ENCODE measurements at regions not wholly inside any gene's neighbourhood (a gene's known extent, or its start where the extent isn't known, plus 50 kb on each side); places are given as distances from the start of the nearest gene placed in this dataset.
"Not testable (repeated sequence)": the region's sequence is repeated elsewhere in the genome, so short reads cannot be mapped to it uniquely, and the experiment has no call there.

DNA sequence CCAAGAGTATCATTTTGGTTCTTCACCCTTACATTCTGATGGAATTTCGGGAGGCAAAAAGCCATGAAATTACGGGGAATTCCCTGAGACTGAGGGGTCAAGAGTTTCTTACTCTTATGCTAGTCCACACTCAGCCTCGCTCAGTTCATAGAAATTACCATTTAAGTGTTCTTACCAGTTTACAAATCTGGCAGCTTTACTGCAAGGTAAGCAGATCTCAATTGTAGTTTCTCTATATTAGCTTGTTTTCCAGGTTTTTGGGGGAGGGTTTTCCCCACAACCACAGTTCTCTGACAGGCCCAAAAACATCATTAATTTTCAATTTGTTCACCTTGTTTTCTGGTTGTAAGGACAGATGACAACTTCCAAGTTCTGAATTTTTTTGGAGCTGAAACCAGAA lies 1028.4 kb downstream of the FAM181B start:
- no peak for DNase-seq

DNA sequence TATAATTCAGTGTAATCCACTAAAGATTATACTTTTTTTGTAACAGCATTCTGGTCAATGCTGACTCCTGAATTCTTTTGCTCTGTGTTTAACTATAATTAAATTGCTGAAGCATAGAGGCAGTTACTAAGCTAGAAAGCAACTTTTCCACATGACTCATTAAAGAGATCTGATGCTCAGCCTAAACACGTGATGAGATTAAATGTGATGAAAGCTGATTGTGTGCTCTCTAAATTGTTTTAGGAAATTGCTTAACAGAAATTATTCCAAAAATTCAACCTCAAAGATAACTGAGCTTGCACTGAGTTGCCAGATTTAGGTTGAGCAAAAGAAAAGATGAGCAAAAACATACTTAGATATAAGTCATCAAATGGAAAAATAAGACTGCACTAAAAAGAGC lies 1033.6 kb downstream of the FAM181B start:
- DNase-seq = no peak

DNA sequence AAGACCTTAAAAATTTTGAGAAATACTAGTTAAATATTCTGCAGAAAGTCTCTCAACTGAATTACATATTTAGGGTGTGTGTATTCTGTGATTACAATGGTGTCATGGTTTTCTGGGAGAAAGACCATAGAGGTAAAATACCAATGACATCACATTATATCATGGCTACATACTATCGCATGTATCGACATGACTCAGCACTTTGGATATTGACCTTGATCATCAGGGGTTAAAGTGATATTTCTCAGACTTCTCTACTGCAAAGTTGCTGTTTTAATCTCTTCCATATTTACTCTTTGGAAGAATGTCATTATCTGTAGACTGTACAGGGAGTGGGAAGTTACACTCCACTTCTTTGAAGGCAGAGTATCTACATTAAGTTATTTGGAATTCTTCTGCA lies 1046.6 kb downstream of the FAM181B start:
- DNase-seq = no peak

DNA sequence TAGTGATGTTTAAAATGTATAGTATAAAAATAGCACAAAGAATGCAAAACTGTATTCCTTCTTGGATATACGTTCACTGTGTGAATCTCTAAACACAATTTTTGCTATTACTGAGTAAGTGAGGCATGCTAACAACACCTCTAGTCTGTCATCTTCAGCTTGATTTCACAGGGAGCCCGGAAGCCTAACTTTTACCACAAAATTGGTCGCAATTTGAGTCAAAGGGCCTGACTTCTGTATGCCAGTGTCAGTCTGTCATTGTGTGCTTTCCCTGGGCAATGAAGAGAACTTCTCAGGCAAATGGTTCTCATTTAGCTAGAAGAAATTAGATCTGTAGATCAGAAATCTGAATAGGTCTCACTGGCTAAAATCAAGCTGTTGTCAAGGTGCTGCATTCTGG lies 1059.5 kb downstream of the FAM181B start:
- no peak for DNase-seq

DNA sequence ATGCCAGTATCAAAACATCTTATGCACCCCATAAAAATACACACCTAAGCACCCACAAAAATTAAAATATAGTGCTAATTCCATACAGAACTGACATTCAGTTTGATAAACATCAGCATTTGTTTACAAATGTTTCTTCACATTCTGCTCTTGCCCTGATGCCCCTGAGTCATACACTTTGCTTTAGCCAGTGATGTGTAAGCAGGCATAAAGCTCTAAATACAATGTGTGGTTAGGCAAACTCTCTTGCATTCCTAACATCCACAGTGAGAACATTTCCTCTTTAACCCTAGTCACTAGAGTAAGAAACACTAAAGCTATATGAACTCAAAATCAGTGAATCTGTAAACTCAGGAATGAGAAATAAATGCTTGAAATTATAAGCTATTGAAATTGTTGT lies 1060.7 kb downstream of the FAM181B start:
- no peak for DNase-seq

DNA sequence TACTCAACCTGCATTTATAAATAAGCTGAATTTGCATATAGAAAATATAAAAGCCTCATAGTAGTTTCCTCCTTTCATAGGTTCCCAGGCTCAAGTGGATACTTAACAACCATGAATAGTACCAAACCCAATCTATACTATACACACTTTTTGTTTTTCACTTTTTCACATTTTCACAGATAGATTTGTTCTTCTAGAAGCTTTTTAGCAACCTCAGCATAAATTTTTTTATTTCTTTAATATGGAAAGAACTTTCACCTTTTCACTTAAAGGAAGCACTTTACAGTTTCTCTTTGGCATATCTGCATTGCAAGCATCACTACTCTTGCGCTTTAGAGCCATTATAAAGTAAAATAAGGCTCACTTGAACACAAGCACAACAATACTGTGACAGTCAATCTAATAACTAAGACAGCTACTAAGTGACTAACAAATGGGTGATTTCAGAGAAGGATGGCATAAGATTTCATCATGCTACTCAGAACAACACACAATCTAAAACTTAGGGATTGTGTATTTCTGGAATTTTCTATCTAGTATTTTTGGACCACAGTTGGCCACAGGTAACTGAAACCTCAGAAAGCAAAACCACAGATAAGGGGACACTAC lies 1063.6 kb downstream of the FAM181B start:
- DNase-seq = no peak

DNA sequence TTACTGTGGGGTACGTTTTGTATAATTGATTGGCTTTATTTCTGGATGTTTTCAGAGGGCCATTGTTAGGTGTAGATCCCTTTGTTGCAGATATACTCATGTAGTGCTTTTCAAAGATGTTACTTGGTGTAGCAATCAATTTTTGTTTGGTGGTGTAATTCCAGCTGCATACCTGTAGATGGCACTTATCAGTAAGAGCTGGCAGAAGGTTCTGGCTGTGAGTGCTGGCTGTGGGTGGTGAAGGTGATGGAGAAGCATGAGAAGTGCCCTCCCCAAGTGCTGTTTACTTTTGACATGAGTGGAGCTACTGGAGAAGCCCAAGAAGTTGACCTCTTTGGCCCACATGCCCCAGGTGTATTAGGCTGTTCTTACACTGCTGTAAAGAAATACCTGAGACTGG lies 1074.9 kb downstream of the FAM181B start:
- no peak for DNase-seq

DNA sequence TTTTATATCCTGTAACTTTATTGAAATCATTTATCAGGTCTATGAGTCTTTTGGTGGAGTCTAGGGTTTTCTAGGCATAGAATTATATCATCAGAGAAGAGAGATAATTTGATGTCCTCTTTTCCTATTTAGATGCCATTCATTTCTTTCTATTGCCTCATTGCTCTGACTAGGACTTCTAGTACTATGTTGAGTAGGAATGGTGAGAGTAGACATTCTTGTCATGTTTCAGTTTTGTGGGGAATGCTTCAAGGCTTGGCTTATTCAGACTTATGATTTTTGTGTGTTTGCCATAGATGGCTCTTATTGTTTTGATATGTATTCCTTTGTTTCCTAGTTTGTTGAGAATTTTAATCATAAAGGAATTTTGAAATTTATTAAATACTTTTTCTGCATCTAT lies 1078.3 kb downstream of the FAM181B start:
- no peak for DNase-seq

DNA sequence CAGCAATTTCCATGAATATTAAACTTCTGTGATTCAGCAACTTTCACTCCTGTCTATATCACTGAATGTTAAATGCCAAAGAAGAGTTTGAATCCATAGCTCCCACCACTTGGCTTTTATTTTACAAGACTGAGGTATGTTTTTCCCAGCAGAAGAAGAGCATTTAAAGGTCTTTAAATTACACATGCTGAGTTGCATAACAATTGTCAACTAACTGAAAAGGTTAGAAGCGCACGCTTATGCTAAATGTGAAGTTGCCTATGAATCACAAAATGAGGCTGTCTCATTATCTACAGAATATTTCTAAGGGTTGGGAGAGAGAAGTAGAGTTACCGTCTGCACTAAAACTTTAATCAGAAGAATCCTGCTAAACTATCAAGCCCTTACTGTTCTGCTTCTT lies 1086.3 kb downstream of the FAM181B start:
- DNase-seq = no peak

DNA sequence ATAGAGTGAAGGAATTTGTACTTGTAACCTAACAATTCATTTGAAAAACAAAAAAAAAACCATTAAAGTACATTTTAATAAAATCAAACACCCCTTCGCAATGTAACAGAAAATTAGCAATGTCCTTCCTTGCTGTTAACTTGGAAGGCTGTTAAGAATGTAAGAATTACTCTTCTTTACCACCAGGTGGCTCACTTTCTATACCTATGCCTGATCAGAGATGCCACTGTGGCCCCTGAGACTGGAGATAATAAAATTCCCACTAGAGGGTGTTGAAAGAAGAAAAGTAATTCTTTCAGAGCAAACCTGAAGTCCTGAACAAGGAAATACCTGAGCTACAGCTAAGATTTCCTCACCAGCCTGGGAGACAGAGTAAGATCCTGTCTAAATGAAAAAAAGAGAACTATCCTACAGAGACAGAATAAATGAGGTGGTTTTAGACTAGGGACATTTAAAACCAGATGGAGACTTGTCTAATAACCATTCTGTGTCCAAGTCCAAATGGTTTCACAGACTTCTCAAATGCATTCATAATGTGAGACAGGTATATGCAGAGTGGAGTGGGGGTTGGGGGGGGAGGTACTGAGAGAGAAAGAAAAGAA lies 1089.3 kb downstream of the FAM181B start:
- DNase-seq = no peak

DNA sequence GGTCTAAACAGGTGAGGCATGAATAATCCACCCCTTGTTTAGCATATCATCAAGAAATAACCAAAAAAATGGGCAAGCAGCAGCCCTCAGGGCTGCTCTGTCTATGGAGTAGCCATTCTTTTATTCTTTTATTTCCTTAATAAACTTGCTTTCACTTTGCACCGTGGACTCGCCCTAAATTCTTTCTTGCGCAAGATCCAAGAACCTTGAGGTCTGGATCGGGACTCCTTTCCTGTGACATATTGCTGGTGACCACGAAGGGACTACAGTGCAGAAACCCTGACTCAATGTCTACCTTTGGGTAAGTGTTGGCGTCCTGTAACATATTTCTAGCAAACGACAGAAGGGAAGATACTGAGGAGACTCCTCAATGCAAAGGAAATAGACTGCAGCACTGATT lies 1099.2 kb downstream of the FAM181B start:
- no peak for DNase-seq

DNA sequence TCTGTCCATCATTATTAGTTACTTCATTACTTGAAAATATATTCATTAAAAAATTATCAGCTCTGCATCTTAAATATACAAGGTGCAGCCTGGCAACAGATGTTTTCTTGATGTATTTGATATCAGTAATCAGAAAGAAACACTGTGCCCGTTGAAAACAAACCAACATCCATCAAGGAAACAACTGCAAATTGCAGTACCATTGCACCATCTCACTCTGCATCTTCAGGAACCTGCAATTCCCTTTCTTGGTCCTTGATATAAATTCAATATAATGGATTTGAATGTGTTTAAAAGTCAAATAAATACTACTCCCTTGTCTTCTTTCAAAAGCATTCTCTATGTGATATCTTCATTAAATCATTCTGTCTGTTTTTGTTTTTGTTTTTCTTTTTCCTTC lies 1131.2 kb downstream of the FAM181B start:
- DNase-seq = no peak

DNA sequence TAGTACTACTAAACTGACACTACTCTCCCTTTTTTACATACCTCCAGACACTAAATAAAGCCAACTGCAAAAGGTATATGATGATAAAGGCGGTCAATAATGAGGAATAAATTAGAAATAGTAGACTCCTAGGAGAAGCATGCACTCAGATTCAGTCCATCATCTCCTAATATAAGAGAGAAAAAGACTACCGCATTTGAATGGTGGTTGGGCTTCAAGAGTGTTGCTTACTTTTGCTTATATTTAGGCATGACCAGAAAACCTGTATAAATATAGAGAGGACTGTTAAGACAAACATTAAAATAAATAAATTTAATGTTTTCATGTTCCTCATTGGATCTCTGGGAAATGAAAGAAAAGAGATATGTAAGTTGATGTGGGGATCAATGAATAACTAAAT lies 1137.0 kb downstream of the FAM181B start:
- DNase-seq = no peak

DNA sequence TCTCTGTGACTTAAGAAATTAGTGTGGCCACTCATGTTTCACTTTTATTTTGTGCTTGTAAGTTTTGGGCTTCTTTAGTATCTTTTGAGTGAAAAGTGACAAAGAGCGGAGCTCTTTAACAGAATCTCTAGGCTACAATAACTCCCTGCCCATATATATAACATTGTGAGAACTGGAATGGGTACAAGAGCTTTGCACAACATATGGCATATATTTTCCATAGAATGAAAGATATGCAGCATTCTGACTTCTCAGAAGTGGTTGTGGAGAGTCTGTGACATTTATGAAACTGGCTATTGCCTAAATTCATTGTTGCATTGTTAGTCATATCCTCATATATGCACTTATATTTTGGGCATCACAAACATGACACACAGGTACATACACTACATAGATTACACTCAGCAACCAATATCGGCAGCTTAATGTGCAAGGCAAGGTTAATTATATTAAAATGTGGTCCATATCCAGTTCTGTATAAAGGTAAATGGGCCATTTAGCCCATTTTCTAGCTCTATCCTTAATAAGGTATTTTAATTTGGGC lies 1148.2 kb downstream of the FAM181B start:
- DNase-seq = no peak

DNA sequence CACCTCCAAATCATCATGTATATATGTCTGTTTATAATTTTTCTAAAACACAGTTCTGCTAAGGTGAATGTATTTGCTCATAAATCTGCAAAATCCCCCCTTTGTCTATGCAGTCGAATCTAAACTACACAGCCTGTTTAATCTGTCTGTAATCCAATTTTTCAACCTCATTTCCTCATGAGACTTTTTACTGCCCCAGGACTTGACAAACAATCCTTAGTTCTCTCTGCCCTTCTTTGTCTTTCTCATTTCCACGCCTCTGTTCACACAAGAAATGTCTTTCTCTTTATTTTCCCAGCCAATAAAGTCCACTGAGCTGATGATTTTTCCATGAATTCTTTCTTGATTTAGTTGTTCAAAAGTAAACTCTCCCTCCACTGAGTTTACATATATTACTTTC lies 1154.3 kb downstream of the FAM181B start:
- DNase-seq = no peak

DNA sequence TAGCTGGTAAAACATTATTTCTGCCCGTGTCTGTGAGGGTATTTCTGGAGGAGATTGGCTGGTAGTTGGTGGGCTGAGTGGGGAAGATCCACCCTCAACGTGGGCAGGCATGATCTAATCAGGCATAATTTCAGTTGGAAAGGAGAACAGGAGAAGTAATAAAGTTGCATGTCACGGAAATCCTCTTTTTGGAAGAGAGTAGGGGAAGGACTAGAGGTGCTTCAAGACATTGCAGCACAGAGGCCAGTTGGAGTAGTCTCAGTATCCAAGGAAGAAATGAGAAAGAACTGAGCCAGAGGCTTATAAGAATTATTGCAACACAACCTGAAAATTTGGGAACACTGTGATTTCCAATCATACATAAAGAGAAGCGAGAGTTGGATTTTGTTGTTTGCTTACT lies 1155.1 kb downstream of the FAM181B start:
- DNase-seq = no peak

DNA sequence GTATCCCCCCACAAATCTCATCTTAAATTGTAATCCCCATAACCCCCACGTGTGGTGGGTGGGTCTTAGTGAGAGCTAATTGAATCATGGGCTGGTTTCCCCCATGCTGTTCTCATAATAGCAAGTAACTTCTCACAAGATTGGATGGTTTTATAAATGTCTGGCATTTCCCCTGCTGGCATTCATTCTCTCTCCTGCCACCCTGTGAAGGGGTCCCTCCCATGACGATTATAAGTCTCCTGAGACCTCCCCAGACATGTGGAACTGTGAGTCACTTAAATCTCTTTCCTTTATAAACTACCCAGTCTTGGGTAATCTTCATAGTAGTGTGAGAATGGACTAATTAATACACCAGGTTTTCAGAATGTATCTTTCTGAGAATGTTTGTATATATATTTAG lies 1159.4 kb downstream of the FAM181B start:
- no peak for DNase-seq

DNA sequence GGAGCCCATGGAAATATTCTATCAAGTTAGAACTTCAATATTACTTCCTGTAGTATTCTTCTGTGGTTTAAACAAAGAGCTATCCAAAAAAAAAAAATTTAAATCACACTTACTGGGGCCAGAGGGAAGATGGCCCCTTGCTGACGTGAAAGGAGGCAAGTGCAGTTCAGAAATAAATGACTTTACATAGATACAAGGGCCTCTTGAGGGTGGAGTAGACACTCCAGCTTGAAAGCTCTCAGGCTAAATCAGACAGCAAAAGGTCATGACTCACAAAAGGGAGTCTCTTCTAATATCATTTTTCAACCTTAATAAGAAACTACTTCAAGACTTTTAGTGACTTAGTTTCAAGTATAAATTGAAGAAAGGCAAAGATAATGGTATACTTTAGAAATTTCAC lies 1160.3 kb downstream of the FAM181B start:
- no peak for DNase-seq

DNA sequence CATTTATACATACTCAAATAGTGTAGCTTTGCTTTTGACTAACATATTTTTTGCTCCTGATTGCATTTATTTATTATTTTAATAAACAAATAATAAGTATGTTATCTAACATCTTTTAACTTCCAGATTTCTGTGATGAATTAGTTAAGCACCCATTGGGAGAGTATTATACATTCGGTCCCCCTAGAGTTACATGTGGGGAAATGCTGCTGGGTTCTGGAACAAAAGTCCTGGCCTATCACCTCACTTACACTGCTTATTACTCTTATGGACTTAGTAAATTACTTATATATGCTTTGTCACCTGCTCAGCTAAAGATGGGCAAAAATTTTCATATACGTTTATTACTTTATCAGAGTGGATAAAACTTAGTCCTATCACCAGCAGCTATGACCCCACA lies 1163.0 kb downstream of the FAM181B start:
- no peak for DNase-seq

DNA sequence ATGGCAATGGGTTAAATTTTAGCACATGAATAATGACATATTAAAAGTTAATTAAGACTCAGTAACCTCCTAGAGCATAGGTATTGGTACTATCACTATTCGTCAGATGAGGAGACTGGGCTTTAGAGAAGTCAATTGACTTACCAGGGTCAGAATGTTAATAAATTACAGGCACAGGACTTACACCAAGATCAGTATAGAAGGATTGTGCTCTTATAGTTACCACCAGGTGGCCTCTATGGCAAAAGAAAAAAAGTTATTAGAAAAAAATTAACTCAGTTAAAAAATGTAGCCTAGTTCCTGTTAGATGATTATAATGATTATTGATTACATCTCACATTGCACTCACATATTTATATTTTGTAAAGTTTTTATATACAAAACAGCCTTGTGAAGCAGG lies 1163.7 kb downstream of the FAM181B start:
- no peak for DNase-seq

DNA sequence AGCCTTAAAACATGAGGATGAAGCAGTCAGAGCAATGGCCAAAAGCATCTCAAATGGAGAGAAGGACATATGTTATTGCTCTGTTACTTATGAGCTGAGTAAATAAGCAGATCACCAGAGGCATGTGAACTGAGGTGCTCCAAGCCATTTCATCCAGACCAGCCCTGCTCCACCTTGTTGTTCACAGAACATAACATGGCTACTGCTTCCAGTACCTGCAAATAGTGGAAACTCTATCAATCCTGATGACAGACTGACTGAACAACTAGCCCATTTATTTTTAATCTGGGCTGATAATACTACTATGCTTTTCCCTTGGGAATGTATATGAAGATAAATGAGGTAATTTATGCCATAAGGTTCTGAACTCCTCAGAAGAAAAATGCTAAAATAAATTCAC lies 1164.7 kb downstream of the FAM181B start:
- no peak for DNase-seq

DNA sequence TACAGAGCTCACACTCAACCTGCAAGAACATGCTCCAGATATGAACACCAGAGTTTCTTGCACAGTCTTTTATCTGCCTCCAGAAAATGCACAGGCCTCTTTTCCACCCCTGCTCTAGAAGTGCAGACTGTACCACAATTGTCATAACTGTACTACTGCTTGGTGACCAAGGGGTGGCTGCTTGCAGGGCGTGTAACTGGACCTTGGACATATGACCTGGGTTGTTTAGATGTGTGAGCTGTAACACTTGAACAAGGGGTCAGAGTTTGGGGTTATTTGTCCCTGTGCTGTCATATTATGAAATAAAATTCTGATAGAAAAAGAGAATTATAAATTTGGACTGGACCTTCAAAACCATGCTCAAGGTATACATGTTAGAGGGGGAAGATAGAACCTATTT lies 1185.5 kb downstream of the FAM181B start:
- no peak for DNase-seq

DNA sequence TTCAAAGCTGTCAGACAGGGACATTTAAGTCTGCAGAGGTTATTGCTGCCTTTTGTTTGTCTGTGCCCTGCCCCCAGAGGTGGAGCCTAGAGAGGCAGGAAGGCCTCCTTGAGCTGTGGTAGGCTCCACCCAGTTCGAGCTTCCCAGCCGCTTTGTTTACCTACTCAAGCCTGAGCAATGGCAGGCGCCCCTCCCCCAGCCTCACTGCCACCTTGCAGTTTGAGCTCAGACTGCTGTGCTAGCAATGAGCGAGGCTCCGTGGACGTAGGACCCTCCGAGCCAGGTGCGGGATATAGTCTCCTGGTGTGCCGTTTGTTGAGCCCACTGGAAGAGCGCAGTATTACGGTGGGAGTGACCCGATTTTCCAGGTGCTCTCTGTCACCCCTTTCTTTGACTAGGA lies 1193.9 kb downstream of the FAM181B start:
- not testable (repeated sequence) for DNase-seq

DNA sequence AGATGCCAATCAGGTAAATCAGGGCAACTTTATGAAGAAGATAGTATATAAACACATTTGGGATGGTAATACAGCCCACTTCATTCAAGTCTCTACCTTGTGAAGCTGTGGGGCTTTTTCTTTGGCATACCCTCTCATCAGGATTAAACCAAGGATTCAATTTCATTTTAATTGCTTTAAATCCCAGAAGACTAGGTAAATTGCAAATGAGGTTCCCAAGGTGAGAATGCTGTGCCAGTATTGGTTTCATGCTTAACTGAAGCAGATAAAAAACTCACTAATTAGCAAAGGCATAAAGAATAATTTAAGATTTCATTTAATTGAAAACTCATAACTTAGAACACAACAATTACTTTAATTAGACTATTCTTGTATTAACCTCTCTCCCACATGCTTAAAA lies 1218.1 kb downstream of the FAM181B start:
- no peak for DNase-seq

DNA sequence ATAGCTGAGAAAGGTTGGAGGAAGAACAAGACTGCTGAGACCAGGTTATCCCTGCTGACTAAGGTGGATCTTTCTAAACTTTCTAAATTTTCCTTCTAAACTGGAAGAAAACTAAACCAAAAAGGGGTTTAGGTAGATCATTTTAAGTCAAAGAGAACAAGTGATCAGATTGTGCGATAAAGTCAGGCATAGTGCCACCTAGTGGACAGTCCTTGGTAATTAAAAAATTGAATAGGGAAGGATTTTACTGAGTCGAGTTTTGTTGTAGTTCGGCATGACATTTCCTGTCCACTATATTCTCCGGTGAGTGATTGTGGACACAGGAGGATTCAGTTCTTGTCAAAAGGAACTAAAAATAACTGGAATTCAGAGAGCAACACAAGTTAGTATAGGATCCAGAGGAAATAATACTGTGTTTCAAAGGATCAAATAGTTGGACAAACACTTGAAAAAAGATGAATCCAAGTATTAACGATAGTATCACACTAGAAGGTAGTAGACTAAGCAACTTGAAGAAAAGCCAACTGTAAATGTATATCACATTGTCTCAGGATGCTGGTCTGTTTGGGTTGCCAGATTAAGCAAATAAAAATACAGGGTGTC lies 1236.4 kb downstream of the FAM181B start:
- no peak for DNase-seq

Measured in DMS79 treated with DMSO at 0.1 percent for 48 hours (cell line).